ENCODE measurements at regions not wholly inside any gene's neighbourhood (a gene's known extent, or its start where the extent isn't known, plus 50 kb on each side); places are given as distances from the start of the nearest gene placed in this dataset.

- in situ Hi-C loops (cut with MboI; ENCODE audit: low sequenced_read_pairs, unreplicated experiment): no loop called here
These were observed 122.5 kb downstream of the KCNJ18 start for GRCh38 chr17:21814776-21815175.

GRCh38 chr17:21815352-21816063 is 123.2 kb downstream of the KCNJ18 start:
- in situ Hi-C loops (cut with MboI; ENCODE audit: low sequenced_read_pairs, unreplicated experiment): no loop called here
- no peak for TF ChIP-seq CTCF (IDR thresholded peaks at IDR 0.05; ENCODE audit: borderline replicate concordance, control extremely low read depth, extremely low read depth, insufficient read depth, missing control alignments)
- DNase-seq (ENCODE audit: low spot score): peak; percentile 6

More at GRCh38 chr17:21814776-21815175, 122.5 kb downstream of the KCNJ18 start:
- peak; percentile 10 for DNase-seq (ENCODE audit: low spot score)
- no peak for TF ChIP-seq CTCF (IDR thresholded peaks at IDR 0.05; ENCODE audit: borderline replicate concordance, control extremely low read depth, extremely low read depth, insufficient read depth, missing control alignments)

GRCh38 chr17:21816592-21817567 is 124.6 kb downstream of the KCNJ18 start:
- DNase-seq (ENCODE audit: low spot score): peak; percentile 2
- TF ChIP-seq CTCF (IDR thresholded peaks at IDR 0.05; ENCODE audit: borderline replicate concordance, control extremely low read depth, extremely low read depth, insufficient read depth, missing control alignments): no peak
- in situ Hi-C loops (cut with MboI; ENCODE audit: low sequenced_read_pairs, unreplicated experiment): no loop called here

- TF ChIP-seq CTCF (IDR thresholded peaks at IDR 0.05; ENCODE audit: borderline replicate concordance, control extremely low read depth, extremely low read depth, insufficient read depth, missing control alignments): no peak
- DNase-seq (ENCODE audit: low spot score): peak; percentile 8
- in situ Hi-C loops (cut with MboI; ENCODE audit: low sequenced_read_pairs, unreplicated experiment): no loop called here
These were observed 125.6 kb downstream of the KCNJ18 start for GRCh38 chr17:21817791-21818364.

- TF ChIP-seq CTCF (IDR thresholded peaks at IDR 0.05; ENCODE audit: borderline replicate concordance, control extremely low read depth, extremely low read depth, insufficient read depth, missing control alignments): no peak
- DNase-seq (ENCODE audit: low spot score): peak; percentile 0
- in situ Hi-C loops (cut with MboI; ENCODE audit: low sequenced_read_pairs, unreplicated experiment): no loop called here
These were observed 130.8 kb downstream of the KCNJ18 start for GRCh38 chr17:21823090-21823489.

GRCh38 chr17:21823643-21824042 is 131.3 kb downstream of the KCNJ18 start:
- peak; percentile 1 for DNase-seq (ENCODE audit: low spot score)
- in situ Hi-C loops (cut with MboI; ENCODE audit: low sequenced_read_pairs, unreplicated experiment): no loop called here
- TF ChIP-seq CTCF (IDR thresholded peaks at IDR 0.05; ENCODE audit: borderline replicate concordance, control extremely low read depth, extremely low read depth, insufficient read depth, missing control alignments): no peak
